Loucy (cell line): ENCODE measurements at regions not wholly inside any gene's neighbourhood (a gene's known extent, or its start where the extent isn't known, plus 50 kb on each side); places are given as distances from the start of the nearest gene placed in this dataset.

Experiments used
- CTCF ChIP-seq: fragments of 200-600 bp; sonication (generic); conservative IDR thresholded peaks from 2 replicates; pipeline ENCODE4 v1.5.1; 2014; ENCODE audit warnings: mild to moderate bottlenecking, antibody characterized with exemption, low read length
- EZH2phosphoT487 ChIP-seq: fragments of 200-600 bp; IDR thresholded peaks from 2 replicates; pipeline ENCODE4 v1.6.1; 2018; ENCODE audit warnings: antibody characterized with exemption, mild to moderate bottlenecking, moderate library complexity, borderline replicate concordance

- TF ChIP-seq CTCF (no peak), EZH2phosphoT487 (no peak)
Observed at GRCh38 chr4:79150820-79151416, 174.9 kb downstream of the NAA11 start.
